ENCODE measurements at regions not wholly inside any gene's neighbourhood (a gene's known extent, or its start where the extent isn't known, plus 50 kb on each side); places are given as distances from the start of the nearest gene placed in this dataset.

DNA sequence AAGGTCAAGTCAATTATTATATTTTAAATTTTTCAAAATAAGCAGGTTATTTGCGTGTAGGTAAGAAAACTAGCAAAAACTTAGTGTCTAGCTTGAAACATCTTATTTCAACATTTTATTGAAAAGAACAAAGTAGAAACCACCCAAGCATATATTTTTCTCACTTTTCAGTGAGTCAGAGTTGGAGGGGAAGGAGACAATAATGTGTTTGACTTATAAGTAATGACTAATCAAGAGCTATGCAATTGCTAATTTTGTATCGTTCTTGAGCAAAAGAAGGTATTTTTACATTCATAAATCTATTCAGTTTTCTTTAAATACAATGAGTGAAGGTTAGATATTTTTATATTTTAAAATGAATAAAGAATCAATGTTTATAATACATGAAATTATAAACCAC, 54.4 kb upstream of the P2RY1 start:
- no peak for DNase-seq

DNA sequence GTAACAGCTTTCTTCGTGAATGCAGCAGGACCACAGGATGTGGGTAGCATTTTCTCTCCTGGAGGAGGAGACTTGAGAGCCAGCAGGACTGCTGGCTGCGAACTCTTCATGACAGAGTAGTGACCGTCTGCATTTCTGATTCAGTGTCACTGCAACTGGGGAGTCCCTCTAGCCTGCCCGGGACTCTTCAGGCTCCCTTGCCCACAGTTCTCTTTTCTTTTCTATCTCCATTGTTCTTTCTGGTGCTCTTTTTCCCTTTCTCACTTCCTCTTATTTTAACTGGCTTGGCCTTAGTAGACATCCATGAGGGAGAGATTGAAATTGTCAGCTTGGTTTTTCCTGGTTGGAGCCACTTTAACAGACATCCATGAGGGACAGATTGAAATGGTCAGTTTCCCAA, 49.9 kb upstream of the P2RY1 start:
- no peak for DNase-seq
